CD4-positive, alpha-beta T cell (primary cell): ENCODE measurements at regions not wholly inside any gene's neighbourhood (a gene's known extent, or its start where the extent isn't known, plus 50 kb on each side); places are given as distances from the start of the nearest gene placed in this dataset.

Experiments
- ATAC-seq: fragments of 200-7000 bp; cut with Tn5 transposase; one replicate; pipeline ENCODE4 v1.10.0; 2022; ENCODE audit warnings: mild to moderate bottlenecking; ENCODE audit not compliant: poor library complexity
- CTCF ChIA-PET: fragments of 350-600 bp; sonication (Branson Sonifier 250); formaldehyde crosslinking; loops from one replicate; lab custom pipeline; 2021; ENCODE audit warnings: antibody characterized with exemption, inconsistent platforms; lab: Charles Lee
- POLR2A ChIA-PET: fragments of 350-600 bp; sonication (Branson Sonifier 250); formaldehyde crosslinking; loops from one replicate; lab custom pipeline; 2021; ENCODE audit warnings: antibody characterized with exemption, inconsistent platforms; lab: Charles Lee
- DNase-seq, 14 experiments: peaks; one replicate each; pipeline ENCODE4 v3.0.0-alpha.2; 2013 to 2020; ENCODE audit warnings: mixed read lengths in 2 of 14
- H3K27ac ChIP-seq, 2 donors: one replicate each; pipeline versions ENCODE4 v1.5.1 to v1.7.0; 2013; ENCODE audit warnings: low read length in 2 of 2, low read depth in 1 of 2, mild to moderate bottlenecking in 1 of 2
- H3K27me3 ChIP-seq, 2 experiments: 1 replicate in 1 of 2; 2 replicates in 1 of 2; pipeline versions ENCODE4 v1.6.1 to v1.7.0; 2013; ENCODE audit warnings: low read length in 2 of 2, control low read depth in 1 of 2, mild to moderate bottlenecking in 1 of 2, moderate library complexity in 1 of 2; ENCODE audit not compliant: insufficient read depth in 2 of 2, control insufficient read depth in 1 of 2
- H3K36me3 ChIP-seq: one replicate; pipeline ENCODE4 v1.6.1; 2013; ENCODE audit warnings: low read length, control low read depth; ENCODE audit not compliant: insufficient read depth
- H3K4me1 ChIP-seq: one replicate; pipeline ENCODE4 v1.6.1; 2013; ENCODE audit warnings: low read length, control low read depth; ENCODE audit not compliant: insufficient read depth
- H3K4me3 ChIP-seq: one replicate; pipeline ENCODE4 v1.5.1; 2013; ENCODE audit warnings: mild to moderate bottlenecking, low read length, moderate library complexity
- H3K9me3 ChIP-seq, 2 experiments: 1 replicate in 1 of 2; 2 replicates in 1 of 2; pipeline versions ENCODE4 v1.6.1 to v1.7.0; 2013; ENCODE audit warnings: low read length in 2 of 2, mild to moderate bottlenecking in 2 of 2, control low read depth in 1 of 2, moderate library complexity in 1 of 2; ENCODE audit not compliant: control insufficient read depth in 1 of 2, insufficient read depth in 1 of 2
- H3K27ac Mint-ChIP-seq: one replicate; pipeline ENCODE4 v1.8.0; 2020; ENCODE audit warnings: mixed read lengths
- H3K27me3 Mint-ChIP-seq: one replicate; pipeline ENCODE4 v1.8.0; 2021; ENCODE audit warnings: mixed read lengths
- H3K36me3 Mint-ChIP-seq: one replicate; pipeline ENCODE4 v1.8.0; 2021; ENCODE audit warnings: low read depth, mixed read lengths
- H3K4me1 Mint-ChIP-seq: one replicate; pipeline ENCODE4 v1.8.0; 2021; ENCODE audit warnings: low read depth, mixed read lengths
- H3K4me3 Mint-ChIP-seq: one replicate; pipeline ENCODE4 v1.8.0; 2020; ENCODE audit warnings: mild to moderate bottlenecking, mixed read lengths
- H3K9me3 Mint-ChIP-seq: one replicate; pipeline ENCODE4 v1.8.0; 2020; ENCODE audit warnings: mixed read lengths
- intact Hi-C, 2 experiments: fragments of 100-400 bp; cut with DNase I in 1 of 2; cut with micrococcal nuclease in 1 of 2; formaldehyde crosslinking; loops; one replicate each; pipeline versions ENCODE4 v1.15.1 to v1.9.0; 2023 to 2025; cut with DNase I, micrococcal nuclease
- TF ChIP-seq, protein P1 (sequence below): fragments of 200-600 bp; IDR thresholded peaks from one replicate; pipeline ENCODE4 v1.8.0; 2022; ENCODE audit warnings: antibody characterized with exemption, mild to moderate bottlenecking

DNA sequence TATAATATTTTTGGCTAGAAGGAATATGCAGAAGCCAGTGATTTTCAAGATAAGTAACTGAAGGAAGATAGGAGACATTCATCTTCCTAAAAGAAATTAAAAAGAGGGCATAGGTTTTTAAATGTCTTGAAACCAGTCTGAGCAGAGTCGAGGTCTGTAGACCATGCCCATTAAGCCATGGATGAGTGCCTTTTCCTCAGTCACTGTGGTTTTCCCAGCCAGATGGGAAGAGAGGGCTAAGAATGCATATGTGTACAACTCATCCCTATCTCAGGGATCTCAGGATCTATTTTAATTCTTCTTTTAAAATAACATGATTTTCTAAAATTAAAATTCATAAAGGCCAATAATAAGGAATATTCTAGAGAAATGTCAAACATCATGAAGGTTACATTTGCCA, 112.8 kb downstream of the PPP1R3A start:
- no peak overlapping the region for H3K27ac Mint-ChIP-seq
- intact Hi-C loops = no loop called here
- H3K9me3 ChIP-seq = no peaks in the 10 kb centered on the region
- H3K27ac ChIP-seq = no peak overlapping the region
- no peaks in the 10 kb centered on the region for H3K27me3 ChIP-seq
- ChIA-PET POLR2A (no interaction called here), CTCF (no interaction called here)
- ATAC-seq = no peak
- no peaks in the 10 kb centered on the region for H3K27me3 Mint-ChIP-seq
- no peak for DNase-seq
- no peaks in the 10 kb centered on the region for H3K4me1 Mint-ChIP-seq
- TF ChIP-seq, protein P1, sequence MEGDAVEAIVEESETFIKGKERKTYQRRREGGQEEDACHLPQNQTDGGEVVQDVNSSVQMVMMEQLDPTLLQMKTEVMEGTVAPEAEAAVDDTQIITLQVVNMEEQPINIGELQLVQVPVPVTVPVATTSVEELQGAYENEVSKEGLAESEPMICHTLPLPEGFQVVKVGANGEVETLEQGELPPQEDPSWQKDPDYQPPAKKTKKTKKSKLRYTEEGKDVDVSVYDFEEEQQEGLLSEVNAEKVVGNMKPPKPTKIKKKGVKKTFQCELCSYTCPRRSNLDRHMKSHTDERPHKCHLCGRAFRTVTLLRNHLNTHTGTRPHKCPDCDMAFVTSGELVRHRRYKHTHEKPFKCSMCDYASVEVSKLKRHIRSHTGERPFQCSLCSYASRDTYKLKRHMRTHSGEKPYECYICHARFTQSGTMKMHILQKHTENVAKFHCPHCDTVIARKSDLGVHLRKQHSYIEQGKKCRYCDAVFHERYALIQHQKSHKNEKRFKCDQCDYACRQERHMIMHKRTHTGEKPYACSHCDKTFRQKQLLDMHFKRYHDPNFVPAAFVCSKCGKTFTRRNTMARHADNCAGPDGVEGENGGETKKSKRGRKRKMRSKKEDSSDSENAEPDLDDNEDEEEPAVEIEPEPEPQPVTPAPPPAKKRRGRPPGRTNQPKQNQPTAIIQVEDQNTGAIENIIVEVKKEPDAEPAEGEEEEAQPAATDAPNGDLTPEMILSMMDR = no peak
- H3K4me3 ChIP-seq = no peak overlapping the region
- H3K4me1 ChIP-seq = no peaks in the 10 kb centered on the region
- no peaks in the 10 kb centered on the region for H3K36me3 Mint-ChIP-seq
- no peak overlapping the region for H3K4me3 Mint-ChIP-seq
- H3K9me3 Mint-ChIP-seq = no peaks in the 10 kb centered on the region
- H3K36me3 ChIP-seq = no peaks in the 10 kb centered on the region

GRCh38 chr7:113804475-113805095, 114.2 kb downstream of the PPP1R3A start:
- Mint-ChIP-seq H3K27ac (no peak overlapping the region), H3K9me3 (no peaks in the 10 kb centered on the region), H3K27me3 (no peaks in the 10 kb centered on the region), H3K36me3 (no peaks in the 10 kb centered on the region), H3K4me3 (no peak overlapping the region), H3K4me1 (no peaks in the 10 kb centered on the region)
- Histone ChIP-seq H3K27me3 (no peaks in the 10 kb centered on the region), H3K4me1 (no peaks in the 10 kb centered on the region), H3K36me3 (no peaks in the 10 kb centered on the region), H3K9me3 (no peaks in the 10 kb centered on the region), H3K27ac (no peak overlapping the region), H3K4me3 (no peak overlapping the region)
- ATAC-seq (no peak), DNase-seq (no peak)
- POLR2A ChIA-PET = no interaction called here
- CTCF ChIA-PET = no interaction called here
- intact Hi-C loops = no loop called here
- TF ChIP-seq, protein P1 = no peak

GRCh38 chr7:113801751-113802150, 117.1 kb downstream of the PPP1R3A start:
- Mint-ChIP-seq H3K9me3 (no peaks in the 10 kb centered on the region), H3K4me1 (no peaks in the 10 kb centered on the region), H3K36me3 (no peaks in the 10 kb centered on the region), H3K27ac (no peak overlapping the region), H3K4me3 (no peak overlapping the region), H3K27me3 (no peaks in the 10 kb centered on the region)
- intact Hi-C loops = no loop called here
- Histone ChIP-seq H3K27me3 (no peaks in the 10 kb centered on the region), H3K4me1 (no peaks in the 10 kb centered on the region), H3K27ac (no peak overlapping the region), H3K9me3 (no peaks in the 10 kb centered on the region), H3K36me3 (no peaks in the 10 kb centered on the region), H3K4me3 (no peak overlapping the region)
- DNase-seq = no peak
- ChIA-PET POLR2A (no interaction called here), CTCF (no interaction called here)
- TF ChIP-seq, protein P1 = no peak
- no peak for ATAC-seq
